Right atrium auricular region (tissue), 2 donors: ENCODE measurements at regions not wholly inside any gene's neighbourhood (a gene's known extent, or its start where the extent isn't known, plus 50 kb on each side); places are given as distances from the start of the nearest gene placed in this dataset.

Source experiments
- DNase-seq: peaks from one replicate; pipeline ENCODE4 v3.0.0-alpha.2; 2019; ENCODE audit warnings: low spot score
- H3K27ac ChIP-seq, 2 donors: fragments of 200-600 bp; sonication (generic); 1 replicate in 1 of 2; 2 replicates in 1 of 2; pipeline ENCODE4 v1.5.1; 2016 to 2019
- H3K27me3 ChIP-seq, 2 donors: fragments of 200-600 bp; sonication (generic); one replicate each; pipeline versions ENCODE4 v1.5.1 to v1.6.0; 2017 to 2019
- H3K36me3 ChIP-seq: fragments of 200-600 bp; sonication (generic); one replicate; pipeline ENCODE4 v1.5.1; 2016
- H3K4me1 ChIP-seq, 2 donors: fragments of 200-600 bp; sonication (generic); one replicate each; pipeline versions ENCODE4 v1.5.1 to v1.6.0; 2017 to 2019
- H3K4me3 ChIP-seq, 2 donors: fragments of 200-600 bp; sonication (generic); 1 replicate in 1 of 2; 2 replicates in 1 of 2; pipeline ENCODE4 v1.5.1; 2017 to 2019; ENCODE audit warnings: mild to moderate bottlenecking in 1 of 2, moderate library complexity in 1 of 2
- H3K9me3 ChIP-seq, 2 donors: fragments of 200-600 bp; sonication (generic); one replicate each; pipeline ENCODE4 v1.5.1; 2019
- TF ChIP-seq, protein P1 (sequence below), 2 donors: fragments of 200-600 bp; sonication (generic); IDR thresholded peaks; one replicate each; pipeline ENCODE4 v1.5.1; 2019; ENCODE audit warnings: antibody characterized with exemption in 2 of 2

DNA sequence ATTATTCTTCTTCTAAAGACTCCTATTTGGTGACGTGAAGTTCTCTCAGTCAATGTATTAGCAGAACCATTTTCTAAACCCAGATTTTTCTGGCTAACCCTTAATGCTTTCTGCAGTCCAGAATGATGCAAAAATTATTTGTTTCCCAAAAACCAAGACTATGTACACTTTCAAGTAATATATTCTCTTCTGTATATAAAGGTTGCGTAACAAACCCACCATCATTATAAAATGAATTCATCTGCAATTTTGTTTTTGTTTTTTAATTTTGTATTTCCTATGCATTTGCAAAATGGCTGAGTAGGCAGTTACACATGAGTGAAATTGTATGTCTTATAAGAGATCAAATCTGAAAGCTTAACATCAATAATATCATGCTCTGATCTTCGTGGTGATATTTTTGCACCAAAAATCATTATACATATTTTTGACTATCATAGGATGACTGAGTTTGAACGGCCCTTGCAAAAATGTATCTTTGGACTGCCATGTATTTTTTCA lies 593.6 kb downstream of the ZIC1 start:
- no peaks in the 10 kb centered on the region for H3K9me3 ChIP-seq
- no peak overlapping the region for H3K27ac ChIP-seq
- H3K27me3 ChIP-seq: no peaks in the 10 kb centered on the region
- no peaks in the 10 kb centered on the region for H3K36me3 ChIP-seq
- H3K4me3 ChIP-seq: no peak overlapping the region
- TF ChIP-seq, protein P1, sequence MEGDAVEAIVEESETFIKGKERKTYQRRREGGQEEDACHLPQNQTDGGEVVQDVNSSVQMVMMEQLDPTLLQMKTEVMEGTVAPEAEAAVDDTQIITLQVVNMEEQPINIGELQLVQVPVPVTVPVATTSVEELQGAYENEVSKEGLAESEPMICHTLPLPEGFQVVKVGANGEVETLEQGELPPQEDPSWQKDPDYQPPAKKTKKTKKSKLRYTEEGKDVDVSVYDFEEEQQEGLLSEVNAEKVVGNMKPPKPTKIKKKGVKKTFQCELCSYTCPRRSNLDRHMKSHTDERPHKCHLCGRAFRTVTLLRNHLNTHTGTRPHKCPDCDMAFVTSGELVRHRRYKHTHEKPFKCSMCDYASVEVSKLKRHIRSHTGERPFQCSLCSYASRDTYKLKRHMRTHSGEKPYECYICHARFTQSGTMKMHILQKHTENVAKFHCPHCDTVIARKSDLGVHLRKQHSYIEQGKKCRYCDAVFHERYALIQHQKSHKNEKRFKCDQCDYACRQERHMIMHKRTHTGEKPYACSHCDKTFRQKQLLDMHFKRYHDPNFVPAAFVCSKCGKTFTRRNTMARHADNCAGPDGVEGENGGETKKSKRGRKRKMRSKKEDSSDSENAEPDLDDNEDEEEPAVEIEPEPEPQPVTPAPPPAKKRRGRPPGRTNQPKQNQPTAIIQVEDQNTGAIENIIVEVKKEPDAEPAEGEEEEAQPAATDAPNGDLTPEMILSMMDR (IDR thresholded peaks at IDR 0.05): no peak
- no peaks in the 10 kb centered on the region for H3K4me1 ChIP-seq
- DNase-seq: no peak

DNA sequence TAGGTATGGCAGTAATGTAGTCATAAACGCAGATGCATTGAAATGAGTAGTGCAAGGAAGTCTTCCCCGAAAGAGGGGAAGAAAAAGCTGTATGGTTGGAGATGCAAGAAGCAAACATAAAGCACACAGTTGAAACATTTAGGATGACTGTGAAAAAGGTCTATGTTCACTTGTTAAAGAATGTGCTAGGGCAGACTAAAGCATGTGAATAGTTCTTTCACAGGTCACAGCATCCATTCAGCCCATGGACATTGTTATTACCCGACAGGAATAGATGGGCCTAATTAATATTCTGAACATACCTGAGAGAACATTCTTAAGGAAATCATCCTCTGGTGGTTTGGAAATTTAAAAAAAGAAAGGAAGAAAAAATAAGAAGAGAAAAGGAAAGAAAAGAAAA lies 595.2 kb downstream of the ZIC1 start:
- no peaks in the 10 kb centered on the region for H3K27me3 ChIP-seq
- TF ChIP-seq, protein P1 (IDR thresholded peaks at IDR 0.05): no peak

DNA sequence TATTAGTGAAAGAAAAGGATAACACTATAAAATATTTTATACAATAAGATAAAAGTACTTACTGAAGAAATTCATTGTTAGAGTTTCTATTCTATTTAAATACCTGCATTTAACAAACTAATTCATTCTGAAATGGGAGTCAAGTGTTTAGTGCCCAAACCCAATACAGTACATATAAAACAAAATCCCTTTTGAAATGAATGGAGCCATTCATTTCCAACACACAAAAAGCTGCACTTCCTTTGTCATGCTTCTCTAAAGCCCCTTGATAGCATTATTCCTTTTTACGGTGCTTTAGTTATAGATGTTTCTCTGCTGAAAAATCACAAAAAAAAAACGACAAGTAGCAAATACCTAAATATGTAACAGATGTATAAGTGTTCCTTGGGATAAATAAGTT lies 596.3 kb downstream of the ZIC1 start:
- Histone ChIP-seq H3K4me3 (no peak overlapping the region), H3K36me3 (no peaks in the 10 kb centered on the region), H3K4me1 (no peaks in the 10 kb centered on the region), H3K27ac (no peak overlapping the region), H3K27me3 (no peaks in the 10 kb centered on the region), H3K9me3 (no peaks in the 10 kb centered on the region)
- TF ChIP-seq, protein P1 (IDR thresholded peaks at IDR 0.05): no peak
- no peak for DNase-seq

More for the DNA sequence above, 595.2 kb downstream of the ZIC1 start:
- no peaks in the 10 kb centered on the region for H3K36me3 ChIP-seq
- no peak overlapping the region for H3K27ac ChIP-seq
- H3K4me3 ChIP-seq: no peak overlapping the region
- H3K4me1 ChIP-seq: no peaks in the 10 kb centered on the region
- H3K9me3 ChIP-seq: no peaks in the 10 kb centered on the region
- no peak for DNase-seq

DNA sequence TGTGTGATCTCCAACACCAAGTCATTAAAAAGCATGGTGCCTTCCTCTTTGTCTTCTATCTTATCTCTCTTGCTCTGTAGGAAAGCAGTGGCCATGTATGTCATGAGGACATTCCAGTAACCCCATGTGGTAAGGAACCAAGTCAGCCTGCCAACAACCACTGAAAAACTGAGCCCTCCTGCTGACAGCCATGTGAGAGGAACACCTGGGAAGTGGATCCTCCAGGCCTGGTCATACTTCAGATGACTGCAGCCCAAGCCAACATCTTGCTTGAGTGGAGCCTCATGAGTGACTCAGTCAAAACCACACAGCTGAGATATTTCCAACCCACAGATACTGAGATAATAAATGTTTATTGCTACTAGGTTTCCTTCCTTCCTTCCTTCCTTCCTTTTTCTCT lies 597.3 kb downstream of the ZIC1 start:
- no peaks in the 10 kb centered on the region for H3K27me3 ChIP-seq
- H3K36me3 ChIP-seq: no peaks in the 10 kb centered on the region
- H3K4me1 ChIP-seq: no peaks in the 10 kb centered on the region
- H3K4me3 ChIP-seq: no peak overlapping the region
- no peak for DNase-seq
- no peaks in the 10 kb centered on the region for H3K9me3 ChIP-seq
- TF ChIP-seq, protein P1 (IDR thresholded peaks at IDR 0.05): no peak
- no peak overlapping the region for H3K27ac ChIP-seq

DNA sequence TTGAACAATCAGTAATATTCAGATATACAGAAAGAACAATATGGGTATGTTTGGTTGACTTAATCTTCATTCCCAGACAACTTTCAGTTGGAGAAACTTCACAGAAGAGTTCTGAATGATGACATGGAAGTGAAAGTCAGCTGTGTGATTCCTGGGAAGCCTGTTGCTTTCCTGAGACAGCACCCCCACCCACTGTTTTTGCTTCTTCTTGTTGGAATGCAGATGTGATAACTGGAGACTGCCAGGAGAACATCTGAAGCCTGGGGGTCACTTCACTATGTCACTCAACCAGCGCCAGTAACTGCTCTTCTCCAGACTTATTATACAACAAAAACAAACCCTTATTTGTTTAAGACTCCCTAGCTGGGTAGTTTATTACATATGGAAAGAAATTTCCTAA lies 599.4 kb downstream of the ZIC1 start:
- TF ChIP-seq, protein P1 (IDR thresholded peaks at IDR 0.05): no peak
- no peak overlapping the region for H3K27ac ChIP-seq
- DNase-seq: no peak
- H3K36me3 ChIP-seq: no peaks in the 10 kb centered on the region
- H3K27me3 ChIP-seq: no peaks in the 10 kb centered on the region
- no peaks in the 10 kb centered on the region for H3K4me1 ChIP-seq
- H3K9me3 ChIP-seq: no peaks in the 10 kb centered on the region
- no peak overlapping the region for H3K4me3 ChIP-seq

DNA sequence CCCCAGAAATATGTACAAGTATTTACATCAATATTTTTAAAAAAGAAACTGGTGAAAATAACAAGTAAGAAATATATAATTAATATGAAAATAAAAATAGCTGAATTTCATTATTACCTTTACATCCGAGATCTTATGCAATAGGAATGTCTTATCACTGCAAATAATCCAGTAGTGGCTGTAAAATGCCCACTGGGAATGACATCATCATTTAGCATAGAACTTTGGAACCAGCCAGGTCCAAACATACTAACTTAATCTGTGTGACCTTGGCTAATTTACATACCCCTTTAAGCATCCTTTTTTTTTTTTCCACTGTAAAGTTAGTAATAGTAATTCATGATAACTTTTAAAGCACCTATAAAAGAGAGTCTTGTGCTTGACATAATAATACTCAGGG lies 611.7 kb downstream of the ZIC1 start:
- Histone ChIP-seq H3K4me1 (no peaks in the 10 kb centered on the region), H3K4me3 (no peak overlapping the region), H3K36me3 (no peaks in the 10 kb centered on the region), H3K27me3 (no peaks in the 10 kb centered on the region), H3K9me3 (peaks cover 0 to 9% of the 10 kb centered on the region in 2 donors), H3K27ac (no peak overlapping the region)
- DNase-seq: no peak
- TF ChIP-seq, protein P1 (IDR thresholded peaks at IDR 0.05): no peak
